H1 (cell line): ENCODE measurements at regions not wholly inside any gene's neighbourhood (a gene's known extent, or its start where the extent isn't known, plus 50 kb on each side); places are given as distances from the start of the nearest gene placed in this dataset.

Source experiments
- CTCF ChIA-PET: fragments of 300-600 bp; sonication (Branson Sonifier 250); formaldehyde crosslinking; loops from one replicate; lab custom pipeline; 2021; ENCODE audit not compliant: partially characterized antibody; lab: Charles Lee
- POLR2A ChIA-PET: fragments of 300-600 bp; sonication (Branson Sonifier 250); formaldehyde crosslinking; loops from one replicate; lab custom pipeline; 2021; ENCODE audit warnings: inconsistent platforms; ENCODE audit not compliant: partially characterized antibody; lab: Charles Lee
- DNase-seq, 2 experiments: peaks; one replicate each; pipeline versions ENCODE4 v3.0.0 to v3.0.0-alpha.2; 2010 to 2022; ENCODE audit warnings: low spot score in 2 of 2, low read depth in 1 of 2, mixed read lengths in 1 of 2
- FAIRE-seq: peaks from 2 replicates; lab custom pipeline; 2011; peaks lifted over from hg19 to GRCh38; lab: Jason Lieb, UNC
- H2AFZ ChIP-seq: 2 replicates; pipeline ENCODE4 v1.8.1; 2012; ENCODE audit warnings: low read length, inconsistent platforms
- H2AK5ac ChIP-seq: 2 replicates; pipeline ENCODE4 v1.6.1; 2013; ENCODE audit warnings: low read depth, low read length
- H2BK120ac ChIP-seq: replicated peaks from 2 replicates; pipeline ENCODE3; 2013; ENCODE audit warnings: low read depth, low read length, inconsistent platforms
- H2BK12ac ChIP-seq: 2 replicates; pipeline ENCODE4 v1.6.1; 2013; ENCODE audit warnings: low read depth, low read length
- H2BK15ac ChIP-seq: 2 replicates; pipeline ENCODE4 v1.6.1; 2013; ENCODE audit warnings: low read length
- H2BK20ac ChIP-seq: 2 replicates; pipeline ENCODE4 v1.6.1; 2013; ENCODE audit warnings: low read length
- H2BK5ac ChIP-seq: 2 replicates; pipeline ENCODE4 v1.6.1; 2013; ENCODE audit warnings: low read depth, low read length
- H3K14ac ChIP-seq: 2 replicates; pipeline ENCODE4 v1.6.1; 2013; ENCODE audit warnings: inconsistent platforms; ENCODE audit not compliant: insufficient read length
- H3K18ac ChIP-seq: 2 replicates; pipeline ENCODE4 v1.6.1; 2013; ENCODE audit warnings: low read length; ENCODE audit errors: extremely low read depth
- H3K23ac ChIP-seq: 2 replicates; pipeline ENCODE4 v1.6.1; 2013; ENCODE audit warnings: inconsistent platforms; ENCODE audit not compliant: insufficient read length
- H3K23me2 ChIP-seq: 2 replicates; pipeline ENCODE4 v1.6.1; 2013; ENCODE audit warnings: low read depth, low read length
- H3K27ac ChIP-seq: 2 replicates; pipeline ENCODE4 v1.6.1; 2011; ENCODE audit warnings: low read depth, low read length, inconsistent platforms
- H3K27me3 ChIP-seq, 4 experiments: replicated peaks in 1 of 4; 1 replicate in 1 of 4; 2 replicates in 3 of 4; pipeline versions ENCODE4 v1.6.1 to v1.8.1; 2011 to 2013; ENCODE audit warnings: low read length in 3 of 4, mild to moderate bottlenecking in 3 of 4, inconsistent platforms in 2 of 4, mixed read lengths in 2 of 4, moderate library complexity in 1 of 4; ENCODE audit not compliant: control insufficient read depth in 3 of 4, insufficient read depth in 3 of 4; ENCODE audit errors: extremely low read depth in 1 of 4
- H3K36me3 ChIP-seq, 4 experiments: 2 replicates each; pipeline versions ENCODE4 v1.6.1 to v1.8.1; 2011 to 2013; ENCODE audit warnings: mild to moderate bottlenecking in 4 of 4, low read length in 3 of 4, moderate library complexity in 2 of 4, control low read depth in 1 of 4, inconsistent platforms in 1 of 4; ENCODE audit not compliant: insufficient read depth in 4 of 4, control insufficient read depth in 2 of 4
- H3K4ac ChIP-seq: replicated peaks from 2 replicates; pipeline ENCODE3; 2013; ENCODE audit warnings: low read length, low read depth, mixed read lengths, inconsistent platforms; ENCODE audit not compliant: insufficient read length
- H3K4me1 ChIP-seq, 4 experiments: replicated peaks in 1 of 4; 1 replicate in 1 of 4; 2 replicates in 3 of 4; pipeline versions ENCODE4 v1.6.1 to v1.8.1; 2011 to 2013; ENCODE audit warnings: low read length in 3 of 4, inconsistent platforms in 2 of 4, mixed read lengths in 1 of 4; ENCODE audit not compliant: insufficient read depth in 4 of 4, control insufficient read depth in 3 of 4
- H3K4me2 ChIP-seq, 2 experiments: 2 replicates each; pipeline versions ENCODE4 v1.6.1 to v1.8.1; 2011 to 2013; ENCODE audit warnings: low read depth in 2 of 2, low read length in 2 of 2, control low read depth in 1 of 2, inconsistent platforms in 1 of 2, mild to moderate bottlenecking in 1 of 2; ENCODE audit not compliant: insufficient read depth in 1 of 2
- H3K4me3 ChIP-seq, 4 experiments: fragments of 200-600, 300-600 bp in 1 of 4; sonication (generic), shearing (Covaris generic), sonication (Bioruptor Twin) in 1 of 4; 2 replicates each; pipeline versions ENCODE4 v1.5.1 to v1.8.1; 2011 to 2016; ENCODE audit warnings: low read length in 4 of 4, low read depth in 3 of 4, control low read depth in 2 of 4, inconsistent platforms in 2 of 4, mild to moderate bottlenecking in 2 of 4, mixed read lengths in 1 of 4, moderate library complexity in 1 of 4; ENCODE audit not compliant: insufficient read depth in 2 of 4; ENCODE audit errors: extremely low read depth in 1 of 4
- H3K56ac ChIP-seq: replicated peaks from 2 replicates; pipeline ENCODE3; 2013; ENCODE audit warnings: low read depth, mild to moderate bottlenecking, mixed read lengths, low read length, inconsistent platforms; ENCODE audit not compliant: insufficient read length
- H3K79me1 ChIP-seq: 2 replicates; pipeline ENCODE4 v1.6.1; 2013; ENCODE audit warnings: low read depth, low read length, control low read depth
- H3K79me2 ChIP-seq, 2 experiments: 2 replicates each; pipeline versions ENCODE4 v1.6.1 to v1.8.1; 2012 to 2013; ENCODE audit warnings: low read length in 2 of 2, mild to moderate bottlenecking in 2 of 2, inconsistent platforms in 1 of 2; ENCODE audit not compliant: insufficient read depth in 2 of 2, control insufficient read depth in 1 of 2
- H3K9ac ChIP-seq, 4 experiments: replicated peaks in 1 of 4; 1 replicate in 1 of 4; 2 replicates in 3 of 4; pipeline versions ENCODE4 v1.6.1 to v1.8.1; 2011 to 2013; ENCODE audit warnings: low read depth in 3 of 4, low read length in 3 of 4, control low read depth in 2 of 4, mild to moderate bottlenecking in 2 of 4, moderate library complexity in 2 of 4, inconsistent platforms in 1 of 4; ENCODE audit errors: extremely low read depth in 1 of 4
- H3K9me3 ChIP-seq, 2 experiments: 2 replicates each; pipeline versions ENCODE4 v1.6.1 to v1.8.1; 2012 to 2013; ENCODE audit warnings: mild to moderate bottlenecking in 2 of 2, moderate library complexity in 2 of 2, control low read depth in 1 of 2, inconsistent platforms in 1 of 2, low read depth in 1 of 2, low read length in 1 of 2, mixed read lengths in 1 of 2; ENCODE audit not compliant: insufficient read depth in 2 of 2
- H4K20me1 ChIP-seq, 2 experiments: replicated peaks in 1 of 2; 2 replicates each; pipeline versions ENCODE3 to v1.8.1; 2011 to 2013; ENCODE audit warnings: inconsistent platforms in 2 of 2, low read length in 2 of 2, mild to moderate bottlenecking in 1 of 2; ENCODE audit not compliant: insufficient read depth in 2 of 2, control insufficient read depth in 1 of 2
- H4K5ac ChIP-seq: 2 replicates; pipeline ENCODE4 v1.6.1; 2013; ENCODE audit warnings: low read length, low read depth, mixed read lengths, inconsistent platforms; ENCODE audit not compliant: insufficient read length
- H4K8ac ChIP-seq: 2 replicates; pipeline ENCODE4 v1.8.0; 2013; ENCODE audit warnings: mild to moderate bottlenecking, moderate library complexity, low read length, inconsistent platforms; ENCODE audit not compliant: insufficient read depth; ENCODE audit errors: extremely low read depth
- H4K91ac ChIP-seq: replicated peaks from 2 replicates; pipeline ENCODE3; 2013; ENCODE audit warnings: low read length, mixed read lengths, inconsistent platforms; ENCODE audit not compliant: insufficient read length
- HDAC6 ChIP-seq: IDR thresholded peaks from one replicate; pipeline ENCODE4 v1.7.1; 2012; ENCODE audit warnings: low read depth, mild to moderate bottlenecking, inconsistent platforms, low read length, moderate library complexity
- WGBS, 2 experiments: shearing (Covaris generic) in 1 of 2; methylation state at CpG; one replicate each; pipeline versions ENCODE4 v1.1.6 to v1.1.7; 2013 to 2015; ENCODE audit warnings: low lambda C conversion rate in 2 of 2, mixed read lengths in 2 of 2, inconsistent platforms in 1 of 2, low coverage in 1 of 2, missing lambda C conversion rate in 1 of 2; ENCODE audit not compliant: insufficient replicate concordance in 2 of 2, insufficient coverage in 1 of 2, insufficient read length in 1 of 2; ENCODE audit errors: extremely low coverage in 1 of 2, missing lambda C conversion rate in 1 of 2; 5-methylcytosine and 5-hydroxymethylcytosine counted together

- Histone ChIP-seq H2BK12ac (no peak overlapping the region), H3K23me2 (no peaks in the 10 kb centered on the region), H2BK5ac (no peak overlapping the region), H3K4me2 (no peak overlapping the region), H2BK15ac (no peak overlapping the region), H2AFZ (no peak overlapping the region), H3K4me1 (peaks cover 3 to 12% (median 6%) of the 10 kb centered on the region in 4 experiments; a peak in 4 of 7 replicates), H3K9ac (no peak overlapping the region), H4K20me1 (no peaks in the 10 kb centered on the region), H3K36me3 (no peaks in the 10 kb centered on the region), H3K9me3 (no peaks in the 10 kb centered on the region), H3K18ac (no peak overlapping the region), H3K14ac (no peak overlapping the region), H4K8ac (no peak overlapping the region), H3K27ac (no peak overlapping the region), H2BK20ac (no peak overlapping the region), H4K91ac (no peak overlapping the region), H3K56ac (no peak overlapping the region), H3K27me3 (no peaks in the 10 kb centered on the region), H3K79me2 (no peaks in the 10 kb centered on the region), H3K23ac (no peak overlapping the region), H4K5ac (no peak overlapping the region), H2BK120ac (no peak overlapping the region), H3K79me1 (no peaks in the 10 kb centered on the region), H3K4me3 (no peak overlapping the region), H2AK5ac (no peak overlapping the region), H3K4ac (no peak overlapping the region)
- FAIRE-seq (no peak), DNase-seq (no peak)
- no peak for TF ChIP-seq HDAC6
- ChIA-PET CTCF (interaction anchor here (1.2 kb wide), 1 partner anchor 13 kb away, joined by 3 read pairs; no protein-coding TSS in a partner anchor), POLR2A (no interaction called here)
- 87% methylated on average over 3 of the region's 3 CpGs; no CpG with 5 or more reads in 1 of the 2 experiments for WGBS, 2 experiments
These were observed 238.9 kb downstream of the TOX3 start for GRCh38 chr16:52308051-52308450.
